Neuronal stem cell (in vitro differentiated cells): ENCODE measurements at regions not wholly inside any gene's neighbourhood (a gene's known extent, or its start where the extent isn't known, plus 50 kb on each side); places are given as distances from the start of the nearest gene placed in this dataset.
"Not testable (repeated sequence)": the region's sequence is repeated elsewhere in the genome, so short reads cannot be mapped to it uniquely, and the experiment has no call there.

Source experiments
- DNase-seq: peaks from one replicate; pipeline ENCODE4 v3.0.0-alpha.2; 2013; ENCODE audit warnings: low spot score
- H2AFZ ChIP-seq: one replicate; pipeline ENCODE4 v1.6.1; 2013; ENCODE audit warnings: mild to moderate bottlenecking, low read length, inconsistent platforms
- H2AK5ac ChIP-seq: 2 replicates; pipeline ENCODE4 v1.6.1; 2013; ENCODE audit warnings: low read depth, mild to moderate bottlenecking, inconsistent platforms, low read length, moderate library complexity, mixed read lengths
- H2BK120ac ChIP-seq: 2 replicates; pipeline ENCODE4 v1.6.1; 2013; ENCODE audit warnings: low read depth, mild to moderate bottlenecking, inconsistent platforms, low read length, moderate library complexity, mixed read lengths
- H2BK12ac ChIP-seq: one replicate; pipeline ENCODE4 v1.6.1; 2013; ENCODE audit warnings: low read length, inconsistent platforms
- H2BK15ac ChIP-seq: 2 replicates; pipeline ENCODE4 v1.6.1; 2013; ENCODE audit warnings: mild to moderate bottlenecking, low read length, inconsistent platforms, mixed read lengths
- H2BK5ac ChIP-seq: one replicate; pipeline ENCODE4 v1.6.1; 2013; ENCODE audit warnings: inconsistent platforms, mild to moderate bottlenecking, low read length, moderate library complexity
- H3K14ac ChIP-seq: one replicate; pipeline ENCODE4 v1.6.1; 2013; ENCODE audit warnings: low read length, inconsistent platforms
- H3K18ac ChIP-seq: 2 replicates; pipeline ENCODE4 v1.6.1; 2013; ENCODE audit warnings: low read length, inconsistent platforms
- H3K23ac ChIP-seq: 2 replicates; pipeline ENCODE4 v1.6.1; 2013; ENCODE audit warnings: low read depth, mild to moderate bottlenecking, mixed read lengths, low read length, inconsistent platforms; ENCODE audit not compliant: poor library complexity
- H3K27ac ChIP-seq: replicated peaks from 3 replicates; pipeline ENCODE4 v1.5.1; 2013; ENCODE audit warnings: low read length, inconsistent platforms
- H3K27me3 ChIP-seq, 3 experiments: 2 replicates each; pipeline ENCODE4 v1.6.1; 2013; ENCODE audit warnings: low read length in 3 of 3, mild to moderate bottlenecking in 2 of 3, inconsistent platforms in 1 of 3, low read depth in 1 of 3, mixed read lengths in 1 of 3, moderate library complexity in 1 of 3; ENCODE audit not compliant: control insufficient read depth in 3 of 3, insufficient read depth in 3 of 3
- H3K36me3 ChIP-seq, 2 donors: replicated peaks in 1 of 2; 2 replicates each; pipeline ENCODE4 v1.6.1; 2013; ENCODE audit warnings: low read length in 2 of 2; ENCODE audit not compliant: control insufficient read depth in 2 of 2, insufficient read depth in 2 of 2
- H3K4ac ChIP-seq: 2 replicates; pipeline ENCODE4 v1.6.1; 2013; ENCODE audit warnings: inconsistent platforms, mild to moderate bottlenecking, low read length, moderate library complexity
- H3K4me1 ChIP-seq, 2 donors: 1 replicate in 1 of 2; 2 replicates in 1 of 2; pipeline ENCODE4 v1.6.1; 2013; ENCODE audit warnings: low read length in 2 of 2, low read depth in 1 of 2; ENCODE audit not compliant: control insufficient read depth in 2 of 2, insufficient read depth in 1 of 2
- H3K4me2 ChIP-seq: one replicate; pipeline ENCODE4 v1.6.1; 2013; ENCODE audit warnings: mild to moderate bottlenecking, low read length, inconsistent platforms; ENCODE audit not compliant: insufficient read depth, poor library complexity, severe bottlenecking
- H3K4me3 ChIP-seq, 2 donors: 2 replicates each; pipeline ENCODE4 v1.5.1; 2013; ENCODE audit warnings: low read length in 2 of 2, mild to moderate bottlenecking in 2 of 2, inconsistent platforms in 1 of 2, moderate library complexity in 1 of 2
- H3K79me1 ChIP-seq: one replicate; pipeline ENCODE4 v1.6.1; 2013; ENCODE audit warnings: low read depth, mild to moderate bottlenecking, inconsistent platforms, low read length, moderate library complexity
- H3K9ac ChIP-seq: one replicate; pipeline ENCODE4 v1.6.1; 2013; ENCODE audit warnings: mild to moderate bottlenecking, low read depth, low read length, inconsistent platforms; ENCODE audit not compliant: poor library complexity
- H3K9me3 ChIP-seq, 2 donors: replicated peaks in 1 of 2; 2 replicates each; pipeline versions ENCODE3 to v1.6.1; 2013; ENCODE audit warnings: low read length in 2 of 2, mild to moderate bottlenecking in 2 of 2, inconsistent platforms in 1 of 2, low read depth in 1 of 2, mixed read lengths in 1 of 2, moderate library complexity in 1 of 2; ENCODE audit not compliant: control insufficient read depth in 2 of 2, insufficient read depth in 1 of 2
- H4K8ac ChIP-seq: one replicate; pipeline ENCODE4 v1.6.1; 2013; ENCODE audit warnings: low read depth, mild to moderate bottlenecking, inconsistent platforms, low read length, moderate library complexity
- H4K91ac ChIP-seq: one replicate; pipeline ENCODE4 v1.6.1; 2013; ENCODE audit warnings: low read length, low read depth, mild to moderate bottlenecking, inconsistent platforms; ENCODE audit not compliant: poor library complexity
- WGBS, 2 donors: extraction: QIAGEN DNeasy Blood & Tissue Kit; methylation state at CpG; one replicate each; pipeline ENCODE4 v1.1.7; 2013; ENCODE audit warnings: missing lambda C conversion rate in 2 of 2, mixed read lengths in 1 of 2; ENCODE audit not compliant: insufficient read length in 2 of 2, insufficient replicate concordance in 1 of 2; ENCODE audit errors: extremely low coverage in 2 of 2; 5-methylcytosine and 5-hydroxymethylcytosine counted together

- H3K36me3 ChIP-seq, H3K23ac ChIP-seq, H2BK15ac ChIP-seq: not testable (repeated sequence)
These were observed 183.1 kb upstream of the AGTR2 start for GRCh38 chrX:115987464-115987863.

GRCh38 chrX:115988825-115989224, 181.7 kb upstream of the AGTR2 start:
- no peak overlapping the region for H4K8ac ChIP-seq
- no peak overlapping the region for H2AK5ac ChIP-seq
- WGBS, 2 donors: no CpG with 5 or more reads among the region's 3 CpGs
- no peak overlapping the region for H3K27ac ChIP-seq
- no peak overlapping the region for H3K9ac ChIP-seq
- H3K27me3 ChIP-seq: peaks cover 0 to 28% (median 0%) of the 10 kb centered on the region in 3 experiments
- no peaks in the 10 kb centered on the region for H3K79me1 ChIP-seq
- H4K91ac ChIP-seq: no peak overlapping the region
- H3K14ac ChIP-seq: no peak overlapping the region
- no peak overlapping the region for H2BK5ac ChIP-seq
- H2BK15ac ChIP-seq: no peak overlapping the region
- no peak overlapping the region for H3K23ac ChIP-seq
- H3K18ac ChIP-seq: no peak overlapping the region
- H3K36me3 ChIP-seq: no peaks in the 10 kb centered on the region
- no peak overlapping the region for H3K4ac ChIP-seq
- no peak overlapping the region for H3K4me3 ChIP-seq
- no peak overlapping the region for H2BK120ac ChIP-seq
- no peak overlapping the region for H2AFZ ChIP-seq
- no peak for DNase-seq
- no peaks in the 10 kb centered on the region for H3K4me1 ChIP-seq
- no peak overlapping the region for H3K4me2 ChIP-seq
- H3K9me3 ChIP-seq: no peaks in the 10 kb centered on the region
- no peak overlapping the region for H2BK12ac ChIP-seq

More at GRCh38 chrX:115987464-115987863, 183.1 kb upstream of the AGTR2 start:
- H2BK5ac ChIP-seq, H3K14ac ChIP-seq, H2AK5ac ChIP-seq, H4K8ac ChIP-seq, H3K4me3 ChIP-seq, H3K4ac ChIP-seq, H3K9ac ChIP-seq, H3K18ac ChIP-seq, H2BK120ac ChIP-seq, H3K79me1 ChIP-seq, H4K91ac ChIP-seq, H2AFZ ChIP-seq, H3K9me3 ChIP-seq, DNase-seq, H3K27ac ChIP-seq, H3K4me2 ChIP-seq, H3K4me1 ChIP-seq, H2BK12ac ChIP-seq: not testable (repeated sequence)
- H3K27me3 ChIP-seq: peaks cover 0 to 24% (median 0%) of the 10 kb centered on the region in 3 experiments
- no CpG with 5 or more reads among the region's 1 CpG for WGBS, 2 donors

GRCh38 chrX:115989686-115990085, 180.9 kb upstream of the AGTR2 start:
- H2AK5ac ChIP-seq: no peak overlapping the region
- H3K4ac ChIP-seq: no peak overlapping the region
- no peak overlapping the region for H4K8ac ChIP-seq
- no peaks in the 10 kb centered on the region for H3K4me1 ChIP-seq
- H3K27ac ChIP-seq: no peak overlapping the region
- H2AFZ ChIP-seq: no peak overlapping the region
- no peak overlapping the region for H3K14ac ChIP-seq
- no peaks in the 10 kb centered on the region for H3K79me1 ChIP-seq
- H2BK12ac ChIP-seq: no peak overlapping the region
- no peak overlapping the region for H2BK5ac ChIP-seq
- H2BK15ac ChIP-seq: no peak overlapping the region
- H3K9ac ChIP-seq: no peak overlapping the region
- H3K4me3 ChIP-seq: no peak overlapping the region
- no peak overlapping the region for H3K18ac ChIP-seq
- no peak overlapping the region for H3K4me2 ChIP-seq
- WGBS, 2 donors: no CpG with 5 or more reads among the region's 1 CpG
- no peak overlapping the region for H2BK120ac ChIP-seq
- H3K27me3 ChIP-seq: peaks cover 0 to 28% (median 0%) of the 10 kb centered on the region in 3 experiments
- no peak overlapping the region for H3K23ac ChIP-seq
- H3K9me3 ChIP-seq: no peaks in the 10 kb centered on the region
- no peak overlapping the region for H4K91ac ChIP-seq
- H3K36me3 ChIP-seq: no peaks in the 10 kb centered on the region
- no peak for DNase-seq

- no CpG with 5 or more reads among the region's 1 CpG for WGBS, 2 donors
- DNase-seq: no peak
These were observed 161.2 kb upstream of the AGTR2 start for GRCh38 chrX:116009346-116009745.

More at GRCh38 chrX:116009346-116009745, 161.2 kb upstream of the AGTR2 start:
- no peak overlapping the region for H2BK15ac ChIP-seq
- H3K4me1 ChIP-seq: no peaks in the 10 kb centered on the region
- no peak overlapping the region for H2AFZ ChIP-seq
- no peak overlapping the region for H3K14ac ChIP-seq
- no peak overlapping the region for H3K23ac ChIP-seq
- no peak overlapping the region for H2BK5ac ChIP-seq
- H4K91ac ChIP-seq: no peak overlapping the region
- no peaks in the 10 kb centered on the region for H3K79me1 ChIP-seq
- H2BK12ac ChIP-seq: no peak overlapping the region
- no peaks in the 10 kb centered on the region for H3K9me3 ChIP-seq
- no peak overlapping the region for H2AK5ac ChIP-seq
- no peak overlapping the region for H3K4ac ChIP-seq
- H3K9ac ChIP-seq: no peak overlapping the region
- H3K27ac ChIP-seq: no peak overlapping the region
- peaks cover 0 to 43% (median 0%) of the 10 kb centered on the region in 3 experiments for H3K27me3 ChIP-seq
- no peak overlapping the region for H3K4me2 ChIP-seq
- H3K18ac ChIP-seq: no peak overlapping the region
- H3K4me3 ChIP-seq: no peak overlapping the region
- H4K8ac ChIP-seq: no peak overlapping the region
- H3K36me3 ChIP-seq: no peaks in the 10 kb centered on the region
- no peak overlapping the region for H2BK120ac ChIP-seq
